IMR-90 (cell line): ENCODE measurements at regions not wholly inside any gene's neighbourhood (a gene's known extent, or its start where the extent isn't known, plus 50 kb on each side); places are given as distances from the start of the nearest gene placed in this dataset.

Experiments used
- ATAC-seq: fragments of 200-7000 bp; cut with Tn5 transposase; 2 replicates; pipeline ENCODE4 v1.9.1; 2020; ENCODE audit warnings: low read depth, mild to moderate bottlenecking, moderate library complexity
- BruUV-seq: library from RNA; stranded (reverse); fragments of 400-500 nt; replicated peaks from 2 replicates; lab custom pipeline; 2021; lab: Mats Ljungman, UMichigan
- CTCF ChIA-PET: fragments of 300-600 bp; formaldehyde crosslinking; extraction: SDS; loops from one replicate; lab custom pipeline; 2021; ENCODE audit warnings: antibody characterized with exemption; lab: Yijun Ruan, JAX
- POLR2A ChIA-PET: fragments of 300-600 bp; sonication (Branson Sonifier 250); formaldehyde crosslinking; loops from one replicate; lab custom pipeline; 2022; ENCODE audit warnings: antibody characterized with exemption; ENCODE audit not compliant: unreplicated experiment; lab: Charles Lee
- DNase-seq: peaks from one replicate; pipeline ENCODE4 v3.0.0; 2013
- H2AFZ ChIP-seq: replicated peaks from 2 replicates; pipeline ENCODE3; 2013; ENCODE audit warnings: low read length, mild to moderate bottlenecking; ENCODE audit not compliant: poor library complexity
- H2AK5ac ChIP-seq: 2 replicates; pipeline ENCODE4 v1.6.1; 2013; ENCODE audit warnings: low read depth, low read length, inconsistent platforms
- H2AK9ac ChIP-seq: replicated peaks from 2 replicates; pipeline ENCODE3; 2013; ENCODE audit warnings: mild to moderate bottlenecking, low read depth, low read length, moderate library complexity; ENCODE audit not compliant: poor library complexity
- H2BK120ac ChIP-seq: 2 replicates; pipeline ENCODE4 v1.6.1; 2013; ENCODE audit warnings: low read depth, low read length, inconsistent platforms
- H2BK15ac ChIP-seq: 3 replicates; pipeline ENCODE4 v1.6.1; 2013; ENCODE audit warnings: low read depth, low read length, inconsistent platforms
- H2BK20ac ChIP-seq: 2 replicates; pipeline ENCODE4 v1.6.1; 2013; ENCODE audit warnings: low read depth, mild to moderate bottlenecking, inconsistent platforms, low read length, moderate library complexity
- H2BK5ac ChIP-seq: 2 replicates; pipeline ENCODE4 v1.6.1; 2013; ENCODE audit warnings: mild to moderate bottlenecking, low read depth, low read length, inconsistent platforms; ENCODE audit not compliant: poor library complexity, severe bottlenecking
- H3K14ac ChIP-seq: replicated peaks from 2 replicates; pipeline ENCODE4 v1.6.1; 2013; ENCODE audit warnings: low read depth, low read length, inconsistent platforms
- H3K18ac ChIP-seq: 2 replicates; pipeline ENCODE4 v1.6.1; 2013; ENCODE audit warnings: low read depth, low read length, control low read depth
- H3K23ac ChIP-seq: 2 replicates; pipeline ENCODE4 v1.6.1; 2013; ENCODE audit warnings: low read depth, low read length, inconsistent platforms
- H3K27ac ChIP-seq: 2 replicates; pipeline ENCODE4 v1.5.1; 2013; ENCODE audit warnings: mild to moderate bottlenecking, control low read depth, low read length; ENCODE audit not compliant: insufficient read depth
- H3K27me3 ChIP-seq: 2 replicates; pipeline ENCODE4 v1.6.1; 2013; ENCODE audit warnings: low read length; ENCODE audit not compliant: control insufficient read depth, insufficient read depth
- H3K36me3 ChIP-seq: 2 replicates; pipeline ENCODE4 v1.6.1; 2013; ENCODE audit warnings: low read length, mixed read lengths; ENCODE audit not compliant: control insufficient read depth, insufficient read depth
- H3K4ac ChIP-seq: 2 replicates; pipeline ENCODE4 v1.6.1; 2013; ENCODE audit warnings: low read depth, low read length, inconsistent platforms
- H3K4me1 ChIP-seq: 2 replicates; pipeline ENCODE4 v1.6.1; 2013; ENCODE audit warnings: low read length, mixed read lengths; ENCODE audit not compliant: control insufficient read depth, insufficient read depth
- H3K4me2 ChIP-seq: 2 replicates; pipeline ENCODE4 v1.6.1; 2013; ENCODE audit warnings: low read depth, mild to moderate bottlenecking, control low read depth, low read length, moderate library complexity
- H3K4me3 ChIP-seq: 2 replicates; pipeline ENCODE4 v1.5.1; 2013; ENCODE audit warnings: low read depth, mild to moderate bottlenecking, control low read depth, low read length, moderate library complexity; ENCODE audit not compliant: insufficient read depth
- H3K56ac ChIP-seq: 2 replicates; pipeline ENCODE4 v1.6.1; 2013; ENCODE audit warnings: low read length, inconsistent platforms; ENCODE audit not compliant: insufficient read depth; ENCODE audit errors: extremely low read depth
- H3K79me1 ChIP-seq, 2 experiments: 2 replicates each; pipeline ENCODE4 v1.6.1; 2013; ENCODE audit warnings: low read length in 2 of 2, inconsistent platforms in 1 of 2, low read depth in 1 of 2
- H3K9ac ChIP-seq: 2 replicates; pipeline ENCODE4 v1.6.1; 2013; ENCODE audit warnings: low read depth, low read length, control low read depth
- H3K9me1 ChIP-seq: 2 replicates; pipeline ENCODE4 v1.6.1; 2013; ENCODE audit warnings: low read length, inconsistent platforms; ENCODE audit not compliant: insufficient read depth
- H3K9me3 ChIP-seq: 2 replicates; pipeline ENCODE4 v1.6.1; 2013; ENCODE audit warnings: low read length; ENCODE audit not compliant: control insufficient read depth, insufficient read depth
- H4K20me1 ChIP-seq: 2 replicates; pipeline ENCODE4 v1.6.1; 2013; ENCODE audit warnings: low read length, inconsistent platforms; ENCODE audit not compliant: insufficient read depth
- H4K5ac ChIP-seq: 2 replicates; pipeline ENCODE4 v1.6.1; 2013; ENCODE audit warnings: mild to moderate bottlenecking, low read depth, low read length, control low read depth
- H4K8ac ChIP-seq, 2 experiments: 2 replicates each; pipeline ENCODE4 v1.6.1; 2013; ENCODE audit warnings: low read depth in 2 of 2, low read length in 2 of 2, control low read depth in 1 of 2, inconsistent platforms in 1 of 2
- H4K91ac ChIP-seq: 2 replicates; pipeline ENCODE4 v1.6.1; 2013; ENCODE audit warnings: low read depth, low read length, inconsistent platforms; ENCODE audit not compliant: insufficient read depth
- BHLHE40 ChIP-seq: fragments of 150-350 bp; IDR thresholded peaks from 2 replicates; pipeline ENCODE4 v1.6.1; 2016; ENCODE audit warnings: mild to moderate bottlenecking, low read depth, low read length
- CEBPB ChIP-seq: IDR thresholded peaks from 2 replicates; pipeline ENCODE4 v1.6.1; 2012; ENCODE audit warnings: low read depth, low read length, improper control_type of control experiment
- CHD1 ChIP-seq: IDR thresholded peaks from 2 replicates; pipeline ENCODE4 v1.6.1; 2012; ENCODE audit warnings: low read depth, low read length, improper control_type of control experiment
- CTCF ChIP-seq: conservative IDR thresholded peaks from 2 replicates; pipeline ENCODE4 v1.5.1; 2012; ENCODE audit warnings: mild to moderate bottlenecking, low read depth, low read length, improper control_type of control experiment
- FOS ChIP-seq: fragments of 150-350 bp; IDR thresholded peaks from 2 replicates; pipeline ENCODE4 v1.6.1; 2016; ENCODE audit warnings: low read depth, low read length
- MAFK ChIP-seq: IDR thresholded peaks from 2 replicates; pipeline ENCODE4 v1.6.1; 2012; ENCODE audit warnings: low read depth, low read length, improper control_type of control experiment
- MAZ ChIP-seq: IDR thresholded peaks from 2 replicates; pipeline ENCODE4 v1.6.1; 2012; ENCODE audit warnings: low read depth, mild to moderate bottlenecking, low read length, improper control_type of control experiment, moderate library complexity, borderline replicate concordance
- MXI1 ChIP-seq: IDR thresholded peaks from 2 replicates; pipeline ENCODE4 v1.6.1; 2012; ENCODE audit warnings: low read depth, mild to moderate bottlenecking, low read length, moderate library complexity, borderline replicate concordance
- NFE2L2 ChIP-seq: fragments of 150-350 bp; IDR thresholded peaks from 2 replicates; pipeline ENCODE4 v1.6.1; 2016; ENCODE audit warnings: low read depth, mild to moderate bottlenecking, low read length
- POLR2A ChIP-seq: IDR thresholded peaks from 2 replicates; pipeline ENCODE4 v1.6.1; 2012; ENCODE audit warnings: mild to moderate bottlenecking, low read depth, low read length
- RAD21 ChIP-seq: IDR thresholded peaks from 2 replicates; pipeline ENCODE4 v1.6.1; 2012; ENCODE audit warnings: low read length, improper control_type of control experiment
- RCOR1 ChIP-seq: IDR thresholded peaks from 2 replicates; pipeline ENCODE4 v1.6.1; 2012; ENCODE audit warnings: mild to moderate bottlenecking, low read length, improper control_type of control experiment; ENCODE audit not compliant: insufficient replicate concordance
- SMC3 ChIP-seq: fragments of 150-350 bp; IDR thresholded peaks from 2 replicates; pipeline ENCODE4 v1.6.1; 2016; ENCODE audit warnings: low read depth, mild to moderate bottlenecking, antibody characterized with exemption, low read length, moderate library complexity
- whole genome bisulfite sequencing, 2 experiments: methylation state at CpG; one replicate each; pipeline versions ENCODE4 v1.1.5 to v1.1.7; 2013; ENCODE audit warnings: missing lambda C conversion rate in 2 of 2; ENCODE audit not compliant: insufficient read length in 1 of 2; ENCODE audit errors: extremely low coverage in 2 of 2; 5-methylcytosine and 5-hydroxymethylcytosine counted together
- dilution Hi-C: fragments of 300-500 bp; cut with HindIII; formaldehyde crosslinking; loops from one replicate; pipeline ENCODE4 v1.14.3; 2018; ENCODE audit warnings: low sequenced_read_pairs; ENCODE audit not compliant: unreplicated experiment
- in situ Hi-C: fragments of 300-500 bp; cut with MboI; formaldehyde crosslinking; loops from 3 replicates; pipeline ENCODE4 v1.14.3; 2019; ENCODE audit warnings: low sequenced_read_pairs, inconsistent platforms, mixed read lengths
- intact Hi-C: fragments of 100-400 bp; cut with micrococcal nuclease; formaldehyde crosslinking; loops from 2 replicates; pipeline ENCODE4 v1.10.0; 2022
- TF ChIP-seq, protein P1 (sequence below): fragments of 150-350 bp; IDR thresholded peaks from 2 replicates; pipeline ENCODE4 v1.6.1; 2016; ENCODE audit warnings: low read depth, mild to moderate bottlenecking, low read length, moderate library complexity, borderline replicate concordance

- H4K8ac ChIP-seq = peak overlapping the region; percentile 65 to 93
- peak; percentile 71 for ATAC-seq
- H2BK5ac ChIP-seq = peak overlapping the region; percentile 95
- peak overlapping the region; percentile 79 for H4K91ac ChIP-seq
- no peaks in the 10 kb centered on the region for H3K36me3 ChIP-seq
- peak; percentile 99 for DNase-seq
- H3K23ac ChIP-seq = peak overlapping the region; percentile 82
- H2AK9ac ChIP-seq = peak overlapping the region; percentile 10
- peak overlapping the region; percentile 64 for H3K18ac ChIP-seq
- H3K9me3 ChIP-seq = no peaks in the 10 kb centered on the region
- H4K20me1 ChIP-seq = no peaks in the 10 kb centered on the region
- H2BK120ac ChIP-seq = peak overlapping the region; percentile 97
- peak overlapping the region; percentile 96 for H3K4ac ChIP-seq
- peak overlapping the region; percentile 77; the same call in 1 of the 2 replicates for H3K14ac ChIP-seq
- no TSS peak for BruUV-seq
- H3K9ac ChIP-seq = no peak overlapping the region
- H3K9me1 ChIP-seq = peaks cover 30% of the 10 kb centered on the region
- no peaks in the 10 kb centered on the region for H3K79me1 ChIP-seq
- H2AFZ ChIP-seq = peak overlapping the region; percentile 79
- H3K4me2 ChIP-seq = peak overlapping the region; percentile 26; the same call in 1 of the 2 replicates
- H2BK20ac ChIP-seq = peak overlapping the region; percentile 70
- ChIA-PET CTCF (interaction anchor here (0.9 kb wide), 1 partner anchor 9 kb away, joined by 3 read pairs; no protein-coding TSS in a partner anchor), POLR2A (interaction anchor here (0.6 kb wide), 2 partner anchors 23 to 121 kb away, joined by 3 to 4 read pairs; partner anchors contain the start of gene SMNDC1)
- intact Hi-C loops = loop anchor here (1.0 to 5.0 kb wide), 4 partner anchors 26 to 113 kb away; partner anchors contain the start of gene DUSP5
- H3K4me1 ChIP-seq = peaks cover 14% of the 10 kb centered on the region
- peak overlapping the region; percentile 71; the same call in 2 of the 3 replicates for H2BK15ac ChIP-seq
- H4K5ac ChIP-seq = peak overlapping the region; percentile 36
- H3K4me3 ChIP-seq = no peak overlapping the region
- peak overlapping the region; percentile 99; the same call in 1 of the 2 replicates for H2AK5ac ChIP-seq
- no peaks in the 10 kb centered on the region for H3K27me3 ChIP-seq
- H3K27ac ChIP-seq = peak overlapping the region; percentile 87
- in situ Hi-C loops = no loop called here
- dilution Hi-C loops = no loop called here
- WGBS, 2 experiments = 82% methylated on average over 3 of the region's 11 CpGs; no CpG with 5 or more reads in 1 of the 2 experiments
- H3K56ac ChIP-seq = peak overlapping the region; percentile 68
- TF ChIP-seq MXI1 = no peak
- no peak for TF ChIP-seq RAD21
- TF ChIP-seq, protein P1, sequence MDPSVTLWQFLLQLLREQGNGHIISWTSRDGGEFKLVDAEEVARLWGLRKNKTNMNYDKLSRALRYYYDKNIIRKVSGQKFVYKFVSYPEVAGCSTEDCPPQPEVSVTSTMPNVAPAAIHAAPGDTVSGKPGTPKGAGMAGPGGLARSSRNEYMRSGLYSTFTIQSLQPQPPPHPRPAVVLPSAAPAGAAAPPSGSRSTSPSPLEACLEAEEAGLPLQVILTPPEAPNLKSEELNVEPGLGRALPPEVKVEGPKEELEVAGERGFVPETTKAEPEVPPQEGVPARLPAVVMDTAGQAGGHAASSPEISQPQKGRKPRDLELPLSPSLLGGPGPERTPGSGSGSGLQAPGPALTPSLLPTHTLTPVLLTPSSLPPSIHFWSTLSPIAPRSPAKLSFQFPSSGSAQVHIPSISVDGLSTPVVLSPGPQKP = no peak
- no peak for TF ChIP-seq RCOR1
- TF ChIP-seq SMC3 = no peak
- peak; percentile 87 for TF ChIP-seq FOS
- peak; percentile 91 for TF ChIP-seq CEBPB
- TF ChIP-seq NFE2L2 = peak; percentile 98
- TF ChIP-seq BHLHE40 = peak; percentile 43; the same call in 1 of the 2 replicates
- no peak for TF ChIP-seq CTCF
- TF ChIP-seq MAZ = no peak
- peak; percentile 85 for TF ChIP-seq MAFK
- peak; percentile 28; the same call in 1 of the 2 replicates for TF ChIP-seq POLR2A
- no peak; the same call in 1 of the 2 replicates for TF ChIP-seq CHD1
These were observed 71.9 kb upstream of the DUSP5 start for GRCh38 chr10:110425684-110426293.
